GM12878 (cell line): ENCODE measurements at regions not wholly inside any gene's neighbourhood (a gene's known extent, or its start where the extent isn't known, plus 50 kb on each side); places are given as distances from the start of the nearest gene placed in this dataset.

Experiments
- CHD1 ChIP-seq: IDR thresholded peaks from 2 replicates; pipeline ENCODE4 v1.6.1; 2012; ENCODE audit warnings: low read depth, low read length, improper control_type of control experiment
- CHD2 ChIP-seq: IDR thresholded peaks from 2 replicates; pipeline ENCODE4 v1.6.1; 2011; ENCODE audit warnings: low read depth, low read length, improper control_type of control experiment, borderline replicate concordance
- CREM ChIP-seq: IDR thresholded peaks from 2 replicates; pipeline ENCODE4 v1.6.1; 2014; ENCODE audit warnings: antibody characterized with exemption, low read depth
- DPF2 ChIP-seq: fragments of 450-650 bp; IDR thresholded peaks from 2 replicates; pipeline ENCODE4 v1.6.1; 2017; ENCODE audit warnings: mild to moderate bottlenecking
- EGR1 ChIP-seq, 2 experiments: IDR thresholded peaks; 1 replicate in 1 of 2; 2 replicates in 1 of 2; pipeline ENCODE4 v1.6.1; 2011 to 2012; ENCODE audit warnings: low read depth in 2 of 2, low read length in 2 of 2, borderline replicate concordance in 1 of 2, mild to moderate bottlenecking in 1 of 2, moderate library complexity in 1 of 2
- EZH2 ChIP-seq: IDR thresholded peaks from 2 replicates; pipeline ENCODE4 v1.6.1; 2012; ENCODE audit warnings: low read depth, mild to moderate bottlenecking, control low read depth, inconsistent platforms, low read length, borderline replicate concordance; ENCODE audit not compliant: control insufficient read depth
- JUNB ChIP-seq: IDR thresholded peaks from 2 replicates; pipeline ENCODE4 v1.6.1; 2016; ENCODE audit warnings: antibody characterized with exemption, mild to moderate bottlenecking
- POLR2A ChIP-seq: IDR thresholded peaks from 2 replicates; pipeline ENCODE4 v1.6.1; 2011; ENCODE audit warnings: low read depth, mild to moderate bottlenecking, low read length
- RCOR1 ChIP-seq: conservative IDR thresholded peaks from 2 replicates; pipeline ENCODE4 v1.6.1; 2012; ENCODE audit warnings: low read depth, low read length, improper control_type of control experiment
- TAF1 ChIP-seq: IDR thresholded peaks from 2 replicates; pipeline ENCODE4 v1.6.1; 2011; ENCODE audit warnings: mild to moderate bottlenecking, low read depth, low read length, borderline replicate concordance
- ZNF274 ChIP-seq: IDR thresholded peaks from one replicate; pipeline ENCODE4 v1.8.0; 2011; ENCODE audit not compliant: insufficient read length, insufficient read depth
- TF ChIP-seq, protein P1 (sequence below): IDR thresholded peaks from 2 replicates; pipeline ENCODE4 v1.6.1; 2012; ENCODE audit warnings: mild to moderate bottlenecking, low read depth, low read length
- TF ChIP-seq, protein P2 (sequence below), 3 experiments: IDR thresholded peaks in 2 of 3; conservative IDR thresholded peaks in 1 of 3; 2 replicates each; pipeline ENCODE4 v1.5.1; 2011; ENCODE audit warnings: low read depth in 3 of 3, low read length in 3 of 3, mild to moderate bottlenecking in 3 of 3, control low read depth in 2 of 3, moderate library complexity in 2 of 3, inconsistent platforms in 1 of 3, mixed read lengths in 1 of 3; ENCODE audit not compliant: control insufficient read depth in 2 of 3, insufficient read depth in 1 of 3; ENCODE audit errors: extremely low read depth in 1 of 3
- TF ChIP-seq, protein P3 (sequence below): fragments of 450-650 bp; IDR thresholded peaks from 2 replicates; pipeline ENCODE4 v1.6.1; 2018; ENCODE audit warnings: mild to moderate bottlenecking, low read depth, moderate library complexity; ENCODE audit not compliant: partially characterized antibody

DNA sequence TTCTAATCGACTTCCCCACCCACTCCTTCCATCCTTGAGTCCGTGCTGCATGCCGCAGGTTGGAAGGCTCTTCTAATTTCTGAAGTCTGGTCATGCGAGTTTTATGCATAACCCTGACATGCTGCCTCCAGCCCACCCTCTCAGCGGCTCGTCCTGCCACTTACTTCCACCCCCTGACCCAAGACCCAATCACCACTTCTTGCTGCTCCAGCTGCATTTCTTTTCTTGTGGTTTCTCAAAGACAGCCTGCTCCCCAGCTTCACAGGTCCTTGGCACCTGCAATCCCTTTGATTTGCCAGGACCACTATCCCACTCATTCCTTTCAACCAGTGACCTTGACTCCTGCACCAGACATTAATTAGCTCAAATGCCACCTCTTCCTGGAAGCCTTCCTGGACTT, 486.7 kb downstream of the VRK1 start:
- TF ChIP-seq POLR2A (no peak), CHD1 (no peak), DPF2 (no peak), ZNF274 (no peak), CHD2 (no peak), CREM (no peak), JUNB (no peak), EGR1 (IDR thresholded peaks at IDR 0.05; ENCODE audit: borderline replicate concordance in 1 of 2, low read depth in 2 of 2, low read length in 2 of 2) (no peak), RCOR1 (no peak), EZH2 (no peak), TAF1 (no peak)
- TF ChIP-seq, protein P1, sequence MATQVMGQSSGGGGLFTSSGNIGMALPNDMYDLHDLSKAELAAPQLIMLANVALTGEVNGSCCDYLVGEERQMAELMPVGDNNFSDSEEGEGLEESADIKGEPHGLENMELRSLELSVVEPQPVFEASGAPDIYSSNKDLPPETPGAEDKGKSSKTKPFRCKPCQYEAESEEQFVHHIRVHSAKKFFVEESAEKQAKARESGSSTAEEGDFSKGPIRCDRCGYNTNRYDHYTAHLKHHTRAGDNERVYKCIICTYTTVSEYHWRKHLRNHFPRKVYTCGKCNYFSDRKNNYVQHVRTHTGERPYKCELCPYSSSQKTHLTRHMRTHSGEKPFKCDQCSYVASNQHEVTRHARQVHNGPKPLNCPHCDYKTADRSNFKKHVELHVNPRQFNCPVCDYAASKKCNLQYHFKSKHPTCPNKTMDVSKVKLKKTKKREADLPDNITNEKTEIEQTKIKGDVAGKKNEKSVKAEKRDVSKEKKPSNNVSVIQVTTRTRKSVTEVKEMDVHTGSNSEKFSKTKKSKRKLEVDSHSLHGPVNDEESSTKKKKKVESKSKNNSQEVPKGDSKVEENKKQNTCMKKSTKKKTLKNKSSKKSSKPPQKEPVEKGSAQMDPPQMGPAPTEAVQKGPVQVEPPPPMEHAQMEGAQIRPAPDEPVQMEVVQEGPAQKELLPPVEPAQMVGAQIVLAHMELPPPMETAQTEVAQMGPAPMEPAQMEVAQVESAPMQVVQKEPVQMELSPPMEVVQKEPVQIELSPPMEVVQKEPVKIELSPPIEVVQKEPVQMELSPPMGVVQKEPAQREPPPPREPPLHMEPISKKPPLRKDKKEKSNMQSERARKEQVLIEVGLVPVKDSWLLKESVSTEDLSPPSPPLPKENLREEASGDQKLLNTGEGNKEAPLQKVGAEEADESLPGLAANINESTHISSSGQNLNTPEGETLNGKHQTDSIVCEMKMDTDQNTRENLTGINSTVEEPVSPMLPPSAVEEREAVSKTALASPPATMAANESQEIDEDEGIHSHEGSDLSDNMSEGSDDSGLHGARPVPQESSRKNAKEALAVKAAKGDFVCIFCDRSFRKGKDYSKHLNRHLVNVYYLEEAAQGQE = no peak
- TF ChIP-seq, protein P2, sequence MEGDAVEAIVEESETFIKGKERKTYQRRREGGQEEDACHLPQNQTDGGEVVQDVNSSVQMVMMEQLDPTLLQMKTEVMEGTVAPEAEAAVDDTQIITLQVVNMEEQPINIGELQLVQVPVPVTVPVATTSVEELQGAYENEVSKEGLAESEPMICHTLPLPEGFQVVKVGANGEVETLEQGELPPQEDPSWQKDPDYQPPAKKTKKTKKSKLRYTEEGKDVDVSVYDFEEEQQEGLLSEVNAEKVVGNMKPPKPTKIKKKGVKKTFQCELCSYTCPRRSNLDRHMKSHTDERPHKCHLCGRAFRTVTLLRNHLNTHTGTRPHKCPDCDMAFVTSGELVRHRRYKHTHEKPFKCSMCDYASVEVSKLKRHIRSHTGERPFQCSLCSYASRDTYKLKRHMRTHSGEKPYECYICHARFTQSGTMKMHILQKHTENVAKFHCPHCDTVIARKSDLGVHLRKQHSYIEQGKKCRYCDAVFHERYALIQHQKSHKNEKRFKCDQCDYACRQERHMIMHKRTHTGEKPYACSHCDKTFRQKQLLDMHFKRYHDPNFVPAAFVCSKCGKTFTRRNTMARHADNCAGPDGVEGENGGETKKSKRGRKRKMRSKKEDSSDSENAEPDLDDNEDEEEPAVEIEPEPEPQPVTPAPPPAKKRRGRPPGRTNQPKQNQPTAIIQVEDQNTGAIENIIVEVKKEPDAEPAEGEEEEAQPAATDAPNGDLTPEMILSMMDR (IDR thresholded peaks at IDR 0.05 in 2 of 3, conservative IDR thresholded peaks at IDR 0.05 in 1 of 3; ENCODE audit: control insufficient read depth in 2 of 3, extremely low read depth in 1 of 3, insufficient read depth in 1 of 3, low read depth in 3 of 3, low read length in 3 of 3) = no peak
- TF ChIP-seq, protein P3, sequence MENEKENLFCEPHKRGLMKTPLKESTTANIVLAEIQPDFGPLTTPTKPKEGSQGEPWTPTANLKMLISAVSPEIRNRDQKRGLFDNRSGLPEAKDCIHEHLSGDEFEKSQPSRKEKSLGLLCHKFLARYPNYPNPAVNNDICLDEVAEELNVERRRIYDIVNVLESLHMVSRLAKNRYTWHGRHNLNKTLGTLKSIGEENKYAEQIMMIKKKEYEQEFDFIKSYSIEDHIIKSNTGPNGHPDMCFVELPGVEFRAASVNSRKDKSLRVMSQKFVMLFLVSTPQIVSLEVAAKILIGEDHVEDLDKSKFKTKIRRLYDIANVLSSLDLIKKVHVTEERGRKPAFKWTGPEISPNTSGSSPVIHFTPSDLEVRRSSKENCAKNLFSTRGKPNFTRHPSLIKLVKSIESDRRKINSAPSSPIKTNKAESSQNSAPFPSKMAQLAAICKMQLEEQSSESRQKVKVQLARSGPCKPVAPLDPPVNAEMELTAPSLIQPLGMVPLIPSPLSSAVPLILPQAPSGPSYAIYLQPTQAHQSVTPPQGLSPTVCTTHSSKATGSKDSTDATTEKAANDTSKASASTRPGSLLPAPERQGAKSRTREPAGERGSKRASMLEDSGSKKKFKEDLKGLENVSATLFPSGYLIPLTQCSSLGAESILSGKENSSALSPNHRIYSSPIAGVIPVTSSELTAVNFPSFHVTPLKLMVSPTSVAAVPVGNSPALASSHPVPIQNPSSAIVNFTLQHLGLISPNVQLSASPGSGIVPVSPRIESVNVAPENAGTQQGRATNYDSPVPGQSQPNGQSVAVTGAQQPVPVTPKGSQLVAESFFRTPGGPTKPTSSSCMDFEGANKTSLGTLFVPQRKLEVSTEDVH = no peak
